Erythroblast (primary cell): ENCODE measurements at regions not wholly inside any gene's neighbourhood (a gene's known extent, or its start where the extent isn't known, plus 50 kb on each side); places are given as distances from the start of the nearest gene placed in this dataset.

Source experiments
- GATA1 ChIP-seq: IDR thresholded peaks from 2 replicates; pipeline ENCODE4 v1.6.1; 2011; ENCODE audit warnings: low read depth, mild to moderate bottlenecking, control low read depth, low read length, moderate library complexity
- POLR2A ChIP-seq: IDR thresholded peaks from 2 replicates; pipeline ENCODE4 v1.6.1; 2011; ENCODE audit warnings: mild to moderate bottlenecking, low read length

DNA sequence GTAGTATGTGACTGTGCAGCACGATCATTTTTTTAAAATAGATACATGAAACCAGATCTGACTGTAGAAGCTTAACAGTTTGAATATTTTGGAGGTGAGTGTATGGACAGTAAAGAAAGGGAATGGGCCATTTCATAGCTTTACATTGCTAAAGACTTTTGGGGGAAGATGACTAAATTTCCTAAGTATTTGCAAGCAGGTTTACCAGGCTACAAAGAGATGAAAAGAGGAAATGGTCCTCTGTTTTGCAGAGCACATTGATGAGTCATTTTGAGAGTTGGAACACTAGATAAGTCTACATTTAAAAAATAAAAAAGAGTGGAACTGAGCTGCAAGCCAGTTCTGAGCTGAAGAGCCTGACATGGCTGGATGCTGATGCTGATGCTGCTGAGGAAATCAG lies 115.7 kb upstream of the LRATD1 start:
- TF ChIP-seq POLR2A (no peak), GATA1 (no peak)
